Neural crest cell (in vitro differentiated cells): ENCODE measurements at regions not wholly inside any gene's neighbourhood (a gene's known extent, or its start where the extent isn't known, plus 50 kb on each side); places are given as distances from the start of the nearest gene placed in this dataset.
"Not testable (repeated sequence)": the region's sequence is repeated elsewhere in the genome, so short reads cannot be mapped to it uniquely, and the experiment has no call there.

ENCODE experiments used
- DNase-seq: peaks from one replicate; pipeline ENCODE4 v3.0.0; 2021; ENCODE audit warnings: low read depth, mixed read lengths, low spot score
- H3K27ac Mint-ChIP-seq: one replicate; pipeline ENCODE4 v1.8.0; 2021; ENCODE audit warnings: mild to moderate bottlenecking, mixed read lengths; ENCODE audit not compliant: unreplicated experiment
- H3K27me3 Mint-ChIP-seq: 2 replicates; pipeline ENCODE4 v1.8.0; 2021; ENCODE audit warnings: low read depth, mild to moderate bottlenecking, mixed read lengths
- H3K36me3 Mint-ChIP-seq: 2 replicates; pipeline ENCODE4 v1.8.0; 2021; ENCODE audit warnings: low read depth, mild to moderate bottlenecking, mixed read lengths
- H3K4me1 Mint-ChIP-seq: 2 replicates; pipeline ENCODE4 v1.8.0; 2021; ENCODE audit warnings: mixed read lengths
- H3K4me3 Mint-ChIP-seq: one replicate; pipeline ENCODE4 v1.8.0; 2021; ENCODE audit warnings: mild to moderate bottlenecking, mixed read lengths
- H3K9me3 Mint-ChIP-seq: 2 replicates; pipeline ENCODE4 v1.8.0; 2021; ENCODE audit warnings: mixed read lengths
- TF ChIP-seq, protein P1 (sequence below): fragments of 200-600 bp; sonication (generic); conservative IDR thresholded peaks from 2 replicates; pipeline ENCODE4 v1.5.0; 2021; ENCODE audit warnings: antibody characterized with exemption, mild to moderate bottlenecking

DNA sequence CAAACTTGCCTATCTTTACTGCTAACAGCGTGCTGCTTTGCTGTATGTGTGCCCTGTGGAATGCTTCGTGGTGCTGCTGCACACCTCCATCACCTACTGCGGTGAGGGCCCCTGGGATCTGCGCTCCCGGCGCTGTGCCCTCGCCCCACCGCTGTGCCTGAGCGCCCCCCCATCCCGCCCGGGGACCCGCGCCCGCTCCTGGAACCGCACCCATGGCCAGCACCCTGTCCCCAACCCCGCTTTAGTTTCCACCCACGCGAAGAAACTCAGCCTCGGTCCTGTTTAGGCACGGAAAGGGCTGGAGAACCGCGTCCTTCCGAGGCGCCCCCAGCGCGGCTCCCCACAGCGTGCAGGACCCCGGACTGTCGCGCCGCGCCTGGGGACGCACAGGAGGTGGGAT, 373.4 kb downstream of the GOLGA6L6 start:
- not testable (repeated sequence) for H3K9me3 Mint-ChIP-seq, H3K4me3 Mint-ChIP-seq, H3K27ac Mint-ChIP-seq, H3K4me1 Mint-ChIP-seq, H3K36me3 Mint-ChIP-seq, H3K27me3 Mint-ChIP-seq, DNase-seq

DNA sequence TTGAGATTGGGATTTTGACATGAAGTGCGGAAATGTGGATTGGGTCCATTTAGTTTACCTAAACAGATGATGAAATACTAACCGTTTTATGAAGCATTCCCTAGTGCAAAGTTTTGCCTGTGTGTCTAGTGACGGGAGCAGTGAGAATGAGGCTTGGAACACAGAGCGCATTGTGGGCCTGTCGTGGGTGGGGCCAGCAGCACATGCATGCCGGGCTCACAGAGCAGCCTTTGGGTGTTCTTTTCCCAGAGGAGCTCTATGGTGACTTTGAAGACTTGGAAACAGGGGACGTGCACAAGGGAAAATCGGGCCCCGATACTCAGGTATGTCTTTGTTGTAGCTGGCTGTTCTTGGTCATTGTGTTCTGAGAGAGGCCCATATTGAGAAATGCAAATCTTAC, 388.1 kb downstream of the GOLGA6L6 start:
- not testable (repeated sequence) for H3K27ac Mint-ChIP-seq, H3K36me3 Mint-ChIP-seq, DNase-seq, H3K27me3 Mint-ChIP-seq, H3K4me3 Mint-ChIP-seq, H3K9me3 Mint-ChIP-seq, H3K4me1 Mint-ChIP-seq

DNA sequence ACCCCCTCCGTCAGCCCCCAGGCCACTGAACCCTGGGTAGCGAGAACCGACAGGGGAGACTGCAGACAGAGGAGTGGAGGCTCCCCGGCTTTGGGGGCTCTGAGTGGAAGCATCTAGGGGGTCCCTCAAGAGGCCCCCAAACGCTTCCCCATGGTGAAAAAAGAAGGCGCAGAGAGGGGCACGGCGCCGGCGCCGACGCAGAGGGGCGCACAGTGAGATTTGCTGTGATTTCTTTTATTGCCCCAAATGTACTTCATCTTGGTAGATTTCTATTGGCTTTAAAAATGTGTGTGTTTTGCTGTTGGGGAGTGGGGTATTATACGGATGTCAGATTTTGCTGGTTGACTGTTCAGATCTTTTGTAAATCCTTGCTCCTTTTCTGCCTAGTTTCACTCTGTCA, 392.9 kb downstream of the GOLGA6L6 start:
- not testable (repeated sequence) for H3K9me3 Mint-ChIP-seq, H3K27ac Mint-ChIP-seq, H3K27me3 Mint-ChIP-seq, H3K4me3 Mint-ChIP-seq, H3K36me3 Mint-ChIP-seq, DNase-seq, H3K4me1 Mint-ChIP-seq

DNA sequence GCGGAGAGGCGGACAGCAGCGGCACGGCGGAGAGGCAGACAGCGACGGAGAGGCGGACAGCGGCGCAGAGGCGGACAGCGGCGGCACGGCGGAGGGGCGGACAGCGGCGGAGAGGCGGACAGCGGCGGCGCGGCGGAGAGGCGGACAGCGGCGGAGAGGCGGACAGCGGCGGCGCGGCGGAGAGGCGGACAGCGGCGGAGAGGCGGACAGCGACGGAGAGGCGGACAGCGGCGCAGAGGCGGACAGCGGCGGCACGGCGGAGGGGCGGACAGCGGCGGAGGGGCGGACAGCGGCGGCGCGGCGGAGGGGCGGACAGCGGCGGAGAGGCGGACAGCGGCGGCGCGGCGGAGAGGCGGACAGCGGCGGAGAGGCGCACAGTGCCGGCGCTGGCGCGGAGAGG, 393.6 kb downstream of the GOLGA6L6 start:
- not testable (repeated sequence) for H3K36me3 Mint-ChIP-seq

DNA sequence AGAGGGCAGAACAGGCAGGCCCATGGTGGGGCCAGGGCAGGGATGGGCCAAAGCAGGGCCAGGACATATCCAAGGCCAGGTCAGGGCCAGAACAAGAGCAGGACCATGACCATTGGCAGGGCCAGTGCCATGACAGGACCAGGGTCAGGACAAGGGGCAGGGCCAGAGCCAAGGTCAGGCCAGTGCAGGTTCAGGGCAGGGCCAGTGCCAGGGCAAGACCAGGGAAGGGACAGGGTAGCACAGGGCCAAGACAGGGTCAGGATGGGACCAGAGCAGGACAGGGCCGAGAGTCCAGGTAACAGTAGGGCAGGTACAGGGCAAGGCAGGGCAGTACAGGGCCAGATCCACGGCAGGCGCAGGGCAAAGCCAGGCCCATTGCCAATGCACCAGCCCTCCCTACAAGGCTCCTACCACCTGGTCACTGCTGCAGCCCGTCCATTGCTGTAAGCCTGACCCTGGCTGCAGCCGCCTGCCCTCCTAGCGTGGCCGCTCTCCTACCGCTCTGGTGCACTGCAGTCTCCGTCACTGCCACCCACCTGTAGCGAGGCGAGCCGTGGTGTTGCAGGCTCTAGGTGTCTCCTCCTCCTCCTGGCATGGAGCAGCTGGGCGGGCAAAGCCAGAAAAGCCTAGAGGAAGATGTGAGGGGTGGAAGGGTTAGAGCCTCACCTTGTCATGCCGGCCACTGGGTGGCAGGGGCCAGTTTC, 397.1 kb downstream of the GOLGA6L6 start:
- not testable (repeated sequence) for H3K9me3 Mint-ChIP-seq, H3K27me3 Mint-ChIP-seq, H3K4me3 Mint-ChIP-seq, H3K36me3 Mint-ChIP-seq, DNase-seq, H3K4me1 Mint-ChIP-seq, H3K27ac Mint-ChIP-seq

More for the DNA sequence above, 393.6 kb downstream of the GOLGA6L6 start:
- not testable (repeated sequence) for H3K27ac Mint-ChIP-seq, H3K27me3 Mint-ChIP-seq, H3K9me3 Mint-ChIP-seq, H3K4me1 Mint-ChIP-seq, DNase-seq, H3K4me3 Mint-ChIP-seq

DNA sequence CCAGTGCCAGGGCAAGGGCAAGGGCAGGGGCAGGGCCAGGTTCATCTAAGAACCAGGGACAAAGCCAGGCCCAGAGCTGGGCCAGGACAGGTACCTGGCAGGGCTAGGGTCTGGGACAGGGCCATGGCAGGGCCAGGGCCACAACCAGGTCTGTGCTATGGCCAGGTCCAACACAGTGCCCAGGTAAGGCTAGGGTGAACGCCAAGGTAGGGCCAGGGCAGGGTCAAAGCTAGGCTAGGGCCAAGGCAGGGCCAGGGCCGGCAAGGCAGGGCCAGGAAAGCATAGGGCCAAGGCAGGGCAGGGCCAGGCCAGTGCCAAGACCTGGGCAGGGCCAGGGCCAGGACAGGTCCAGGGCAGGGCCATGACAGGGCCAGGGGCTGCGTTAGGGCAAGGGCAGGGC, 398.7 kb downstream of the GOLGA6L6 start:
- H3K36me3 Mint-ChIP-seq, H3K9me3 Mint-ChIP-seq, H3K27me3 Mint-ChIP-seq, H3K27ac Mint-ChIP-seq, DNase-seq, H3K4me3 Mint-ChIP-seq, H3K4me1 Mint-ChIP-seq: not testable (repeated sequence)

DNA sequence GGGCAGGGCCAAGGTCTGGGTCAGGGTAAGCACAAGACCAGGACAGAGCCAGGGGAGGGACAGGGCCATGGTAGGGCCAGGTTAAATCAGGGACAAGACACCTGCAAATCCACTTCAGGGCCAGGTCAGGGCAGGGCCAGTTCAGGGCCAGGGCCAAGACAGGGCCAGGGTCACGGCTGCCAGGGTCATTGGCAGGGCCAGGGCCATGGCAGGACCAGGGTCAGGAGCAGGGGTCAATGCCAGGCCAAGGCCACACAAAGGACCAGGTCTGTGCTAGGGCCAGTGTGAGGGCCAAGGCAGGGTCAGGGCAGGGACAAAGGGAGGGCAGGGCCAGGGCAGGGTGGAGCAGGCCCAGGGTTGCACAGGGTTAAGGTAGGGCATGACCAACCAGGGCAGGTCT, 399.2 kb downstream of the GOLGA6L6 start:
- H3K36me3 Mint-ChIP-seq, H3K9me3 Mint-ChIP-seq, H3K27ac Mint-ChIP-seq, H3K4me1 Mint-ChIP-seq, H3K27me3 Mint-ChIP-seq, DNase-seq, H3K4me3 Mint-ChIP-seq: not testable (repeated sequence)

DNA sequence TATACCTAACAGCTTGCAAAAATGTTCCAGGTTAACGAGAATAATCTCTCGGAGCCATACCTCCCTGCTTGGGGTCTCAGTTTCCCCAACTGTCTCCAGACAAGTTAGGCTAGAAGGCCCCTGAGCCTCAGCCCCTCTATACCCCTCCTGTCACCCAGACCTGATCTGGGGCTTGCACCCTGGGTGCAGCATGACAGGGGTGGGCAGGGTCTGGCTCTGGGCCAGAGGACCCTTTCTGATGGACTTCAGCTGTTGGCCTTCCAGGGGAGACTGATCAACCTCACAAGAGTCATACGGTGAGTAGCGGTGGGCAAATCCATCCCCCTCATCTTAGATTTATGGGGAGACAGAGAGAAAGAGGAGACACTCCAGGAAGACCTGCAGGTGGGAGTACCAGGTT, 416.9 kb downstream of the GOLGA6L6 start:
- not testable (repeated sequence) for H3K4me3 Mint-ChIP-seq, DNase-seq, H3K4me1 Mint-ChIP-seq, H3K36me3 Mint-ChIP-seq, H3K9me3 Mint-ChIP-seq, H3K27me3 Mint-ChIP-seq, H3K27ac Mint-ChIP-seq

DNA sequence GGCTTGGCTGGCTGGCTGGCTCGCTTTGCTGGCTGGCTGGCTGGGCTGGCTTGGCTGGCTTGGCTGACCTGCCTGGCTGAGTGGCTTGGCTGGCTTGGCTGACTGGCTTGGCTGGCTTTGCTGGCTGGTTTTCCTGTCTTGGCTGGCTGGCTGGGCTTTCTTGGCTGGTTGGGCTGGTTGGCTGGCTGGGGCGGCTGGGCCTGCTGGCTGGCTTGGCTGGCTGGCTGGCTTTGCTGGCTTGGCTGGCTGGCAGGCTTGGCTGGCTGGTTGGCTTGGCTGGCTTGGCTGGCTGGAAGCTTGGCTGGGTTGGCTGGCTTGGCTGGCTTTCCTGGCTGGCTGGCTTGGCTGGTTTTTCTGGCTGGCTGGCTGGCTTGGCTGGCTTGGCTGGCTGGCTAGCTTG, 435.6 kb downstream of the GOLGA6L6 start:
- Mint-ChIP-seq H3K36me3 (no peaks in the 10 kb centered on the region), H3K4me3 (no peak overlapping the region), H3K27ac (no peak overlapping the region), H3K4me1 (no peaks in the 10 kb centered on the region), H3K9me3 (no peaks in the 10 kb centered on the region), H3K27me3 (no peaks in the 10 kb centered on the region)
- TF ChIP-seq, protein P1, sequence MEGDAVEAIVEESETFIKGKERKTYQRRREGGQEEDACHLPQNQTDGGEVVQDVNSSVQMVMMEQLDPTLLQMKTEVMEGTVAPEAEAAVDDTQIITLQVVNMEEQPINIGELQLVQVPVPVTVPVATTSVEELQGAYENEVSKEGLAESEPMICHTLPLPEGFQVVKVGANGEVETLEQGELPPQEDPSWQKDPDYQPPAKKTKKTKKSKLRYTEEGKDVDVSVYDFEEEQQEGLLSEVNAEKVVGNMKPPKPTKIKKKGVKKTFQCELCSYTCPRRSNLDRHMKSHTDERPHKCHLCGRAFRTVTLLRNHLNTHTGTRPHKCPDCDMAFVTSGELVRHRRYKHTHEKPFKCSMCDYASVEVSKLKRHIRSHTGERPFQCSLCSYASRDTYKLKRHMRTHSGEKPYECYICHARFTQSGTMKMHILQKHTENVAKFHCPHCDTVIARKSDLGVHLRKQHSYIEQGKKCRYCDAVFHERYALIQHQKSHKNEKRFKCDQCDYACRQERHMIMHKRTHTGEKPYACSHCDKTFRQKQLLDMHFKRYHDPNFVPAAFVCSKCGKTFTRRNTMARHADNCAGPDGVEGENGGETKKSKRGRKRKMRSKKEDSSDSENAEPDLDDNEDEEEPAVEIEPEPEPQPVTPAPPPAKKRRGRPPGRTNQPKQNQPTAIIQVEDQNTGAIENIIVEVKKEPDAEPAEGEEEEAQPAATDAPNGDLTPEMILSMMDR = no peak
- no peak for DNase-seq

DNA sequence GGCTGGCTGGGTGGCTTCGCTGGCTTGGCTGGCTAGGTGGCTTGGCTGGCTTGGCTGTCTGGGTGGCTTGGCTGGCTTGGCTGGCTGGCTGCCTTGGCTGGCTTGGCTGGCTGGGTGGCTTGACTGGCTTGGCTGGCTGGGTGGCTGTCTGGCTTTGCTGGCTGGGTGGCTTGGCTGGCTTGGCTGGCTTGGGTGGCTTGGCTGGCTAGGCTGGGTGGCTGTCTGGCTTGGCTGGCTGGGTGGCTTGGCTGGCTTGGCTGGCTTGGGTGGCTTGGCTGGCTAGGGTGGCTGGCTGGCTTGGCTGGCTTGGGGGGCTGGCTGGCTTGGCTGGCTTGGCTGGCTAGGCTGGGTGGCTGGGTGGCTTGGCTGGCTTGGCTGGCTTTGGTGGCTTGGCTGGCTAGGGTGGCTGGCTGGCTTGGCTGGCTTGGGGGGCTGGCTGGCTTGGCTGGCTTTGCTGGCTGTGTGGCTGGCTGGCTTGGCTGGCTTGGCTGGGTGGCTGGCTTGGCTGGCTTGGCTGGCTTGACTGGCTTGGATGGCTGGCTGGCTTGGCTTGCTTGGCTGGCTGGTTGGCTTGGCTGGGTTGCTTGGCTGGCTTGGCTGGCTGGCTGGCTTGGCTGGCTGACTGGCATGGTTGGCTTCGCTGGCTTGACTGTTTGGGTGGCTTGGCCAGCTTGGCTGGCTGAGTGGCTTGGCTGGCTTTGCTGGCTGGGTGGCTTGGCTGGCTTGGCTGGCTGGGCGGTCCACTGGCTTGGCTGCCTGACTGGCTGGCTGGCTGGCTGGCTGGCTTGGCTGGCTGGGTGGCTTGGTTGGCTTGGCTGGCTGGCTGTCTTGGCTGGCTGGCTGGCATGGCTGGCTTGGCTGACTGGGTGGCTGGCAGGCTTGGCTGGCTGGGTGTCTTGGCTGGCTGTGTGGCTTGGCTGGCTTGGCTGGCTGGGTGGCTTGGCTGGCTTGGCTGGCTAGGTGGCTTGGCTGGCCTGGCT, 436.3 kb downstream of the GOLGA6L6 start:
- H3K9me3 Mint-ChIP-seq, H3K27ac Mint-ChIP-seq, H3K27me3 Mint-ChIP-seq, H3K36me3 Mint-ChIP-seq, H3K4me1 Mint-ChIP-seq, DNase-seq, H3K4me3 Mint-ChIP-seq: not testable (repeated sequence)

DNA sequence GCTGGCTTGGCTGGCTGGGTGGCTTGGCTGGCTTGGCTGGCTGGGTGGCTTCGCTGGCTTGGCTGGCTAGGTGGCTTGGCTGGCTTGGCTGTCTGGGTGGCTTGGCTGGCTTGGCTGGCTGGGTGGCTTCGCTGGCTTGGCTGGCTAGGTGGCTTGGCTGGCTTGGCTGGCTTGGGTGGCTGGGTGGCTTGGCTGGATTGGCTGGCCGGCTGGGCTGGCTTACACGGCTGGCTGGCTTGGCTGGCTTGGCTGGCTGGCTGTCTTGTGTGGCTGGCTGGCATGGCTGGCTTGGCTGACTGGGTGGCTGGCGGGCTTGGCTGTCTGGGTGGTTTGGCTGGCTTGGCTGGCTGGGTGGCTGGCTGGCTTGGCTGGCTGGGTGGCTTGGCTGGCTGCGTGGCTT, 437.0 kb downstream of the GOLGA6L6 start:
- H3K36me3 Mint-ChIP-seq, H3K9me3 Mint-ChIP-seq, H3K27me3 Mint-ChIP-seq, H3K27ac Mint-ChIP-seq, H3K4me1 Mint-ChIP-seq, H3K4me3 Mint-ChIP-seq: not testable (repeated sequence)
- peak; percentile 6 for DNase-seq

DNA sequence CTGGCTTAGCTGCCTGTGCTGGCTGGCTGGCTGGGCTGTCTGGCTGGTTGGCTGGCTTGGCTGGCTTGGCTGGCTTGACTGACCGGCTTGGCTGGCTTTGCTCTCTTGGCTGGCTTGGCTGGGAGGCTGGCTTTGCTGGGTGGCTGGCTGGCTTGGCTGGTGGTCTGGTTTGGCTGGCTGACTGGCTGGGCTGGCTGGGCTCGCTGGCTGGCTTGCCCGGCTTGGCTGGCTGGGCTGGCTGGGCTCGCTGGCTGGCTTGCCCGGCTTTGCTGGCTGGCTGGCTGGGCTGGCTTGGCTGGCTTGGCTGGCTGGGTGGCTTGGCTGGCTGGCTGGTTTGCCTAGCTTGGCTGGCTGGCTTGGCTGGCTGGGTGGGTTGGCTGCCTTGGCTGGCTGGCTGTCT, 438.7 kb downstream of the GOLGA6L6 start:
- not testable (repeated sequence) for H3K27ac Mint-ChIP-seq, H3K4me1 Mint-ChIP-seq, H3K9me3 Mint-ChIP-seq, H3K27me3 Mint-ChIP-seq, H3K4me3 Mint-ChIP-seq, H3K36me3 Mint-ChIP-seq
- peak; percentile 3 for DNase-seq

DNA sequence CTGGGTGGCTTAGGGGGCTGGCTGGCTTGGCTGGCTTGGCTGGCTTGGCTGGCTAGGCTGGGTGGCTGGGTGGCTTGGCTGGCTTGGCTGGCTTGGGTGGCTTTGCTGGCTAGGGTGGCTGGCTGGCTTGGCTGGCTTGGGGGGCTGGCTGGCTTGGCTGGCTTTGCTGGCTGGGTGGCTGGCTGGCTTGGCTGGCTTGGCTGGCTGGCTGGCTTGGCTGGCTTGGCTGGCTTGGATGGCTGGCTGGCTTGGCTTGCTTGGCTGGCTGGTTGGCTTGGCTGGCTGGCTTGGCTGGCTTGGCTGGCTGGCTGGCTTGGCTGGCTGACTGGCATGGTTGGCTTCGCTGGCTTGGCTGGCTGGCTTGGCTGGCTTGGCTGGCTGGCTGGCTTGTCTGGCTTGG, 439.4 kb downstream of the GOLGA6L6 start:
- not testable (repeated sequence) for H3K27ac Mint-ChIP-seq, H3K36me3 Mint-ChIP-seq, H3K4me3 Mint-ChIP-seq, H3K4me1 Mint-ChIP-seq, H3K9me3 Mint-ChIP-seq, H3K27me3 Mint-ChIP-seq
- DNase-seq = peak; percentile 6
